LNCAP (cell line): ENCODE measurements at regions not wholly inside any gene's neighbourhood (a gene's known extent, or its start where the extent isn't known, plus 50 kb on each side); places are given as distances from the start of the nearest gene placed in this dataset.

Source experiments
- CTCF ChIP-seq: fragments of 450-650 bp; IDR thresholded peaks from 2 replicates; pipeline ENCODE4 v1.5.1; 2017; ENCODE audit warnings: mild to moderate bottlenecking

DNA sequence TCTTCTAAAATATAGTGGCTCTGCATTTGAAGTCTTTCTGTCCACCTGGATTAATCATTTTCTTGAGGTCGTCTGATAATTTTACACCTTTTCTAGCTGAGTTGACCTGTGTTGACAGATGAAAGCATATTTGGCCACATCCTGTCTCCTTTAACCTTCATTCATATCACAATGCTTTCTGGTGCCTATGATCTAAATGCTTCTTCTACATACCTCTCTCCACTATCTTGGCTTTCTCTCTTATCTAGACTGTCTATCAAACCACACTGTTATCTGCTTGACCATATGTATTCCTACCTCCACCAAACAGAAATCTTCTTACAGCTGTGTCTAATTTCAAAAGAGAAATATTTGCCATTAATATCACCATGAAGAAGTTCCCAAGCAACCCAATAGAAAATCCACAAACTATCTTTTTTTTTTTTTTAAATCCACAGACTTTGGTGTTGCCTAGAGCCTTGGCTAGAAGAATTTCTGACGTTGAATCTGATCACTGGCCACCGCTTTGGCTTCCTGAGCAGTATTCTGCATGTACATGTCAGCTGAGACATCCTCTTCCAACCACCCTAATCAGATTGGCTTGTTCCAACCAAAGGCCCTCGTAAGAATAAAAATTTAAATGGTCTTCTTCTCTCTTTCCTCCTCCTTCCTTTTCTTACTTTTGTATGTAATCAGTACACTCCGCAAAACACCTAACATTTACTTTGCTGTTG lies 66.3 kb upstream of the SP4 start:
- no peak for TF ChIP-seq CTCF

DNA sequence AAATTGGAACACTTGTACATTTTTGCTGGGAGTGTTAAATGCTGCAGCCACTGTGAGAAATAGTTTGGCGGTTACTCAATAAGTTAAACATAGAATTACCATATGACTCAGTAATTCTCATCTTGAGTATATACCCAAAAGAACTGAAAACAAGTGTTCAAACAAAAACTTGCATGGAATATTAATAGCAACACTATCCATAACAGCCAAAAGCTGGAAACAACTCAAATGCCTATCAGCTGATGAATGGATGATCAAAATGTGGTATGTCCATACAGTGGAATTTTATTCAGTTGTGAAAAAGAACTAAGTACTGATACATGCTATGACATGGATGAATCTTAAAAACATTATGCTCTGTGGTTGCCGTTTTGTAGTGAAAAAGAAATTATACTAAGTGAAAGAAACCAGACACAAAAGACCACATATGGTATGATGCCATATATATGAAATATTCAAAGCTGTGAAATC lies 63.0 kb upstream of the SP4 start:
- TF ChIP-seq CTCF, result no peak

DNA sequence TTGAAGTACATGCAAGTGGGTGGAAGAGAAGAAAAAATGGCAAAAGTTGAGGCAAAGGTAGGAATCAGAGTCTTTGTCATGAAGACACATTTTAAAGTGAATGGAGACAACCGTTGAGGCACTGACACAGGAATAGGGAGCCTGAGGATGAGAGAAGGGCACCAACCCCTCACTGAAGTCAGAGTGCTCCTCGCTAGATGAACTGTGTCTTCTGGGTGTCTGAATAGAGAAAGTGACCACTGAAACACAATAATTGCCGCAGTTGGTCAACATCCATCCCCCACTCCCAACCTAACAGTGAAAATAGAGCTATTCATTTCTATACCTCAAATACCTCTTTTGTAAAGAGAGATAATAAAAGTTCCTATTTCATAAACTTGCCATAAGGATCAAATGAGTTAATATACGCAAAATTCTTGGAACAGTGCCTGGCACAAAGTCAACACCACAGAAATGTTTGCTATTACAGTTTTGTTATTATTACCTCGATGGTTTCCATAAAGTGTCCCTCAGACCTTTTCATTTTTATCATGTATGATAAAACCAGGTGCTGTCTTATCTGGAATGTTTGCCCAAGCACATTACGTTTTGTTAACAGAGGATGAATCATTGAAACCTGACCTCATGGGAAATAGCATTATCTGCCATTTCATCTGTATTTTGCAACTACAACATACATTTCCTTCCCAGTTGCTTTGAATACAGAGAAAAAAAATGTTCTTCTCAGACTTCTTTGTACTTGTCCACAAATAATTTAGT lies 61.8 kb upstream of the SP4 start:
- TF ChIP-seq CTCF, result no peak

DNA sequence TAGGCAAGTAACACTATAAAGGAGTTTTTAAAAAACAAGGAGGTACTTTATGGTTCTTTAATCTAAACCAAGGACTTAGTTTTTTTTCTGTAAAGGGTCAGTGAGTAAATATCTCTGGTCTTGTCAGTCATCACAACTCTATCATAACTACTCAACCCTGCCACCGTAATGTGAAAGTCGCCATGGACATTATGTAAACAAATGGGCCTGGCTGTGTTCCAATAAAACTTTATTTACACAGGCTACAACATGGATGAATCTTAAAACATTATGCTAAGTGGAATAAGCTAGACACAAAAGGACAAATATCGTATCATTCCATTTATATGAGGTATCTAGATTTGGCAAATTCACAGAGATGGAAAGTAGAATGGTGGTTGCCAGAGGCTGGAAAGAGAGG lies 60.8 kb upstream of the SP4 start:
- TF ChIP-seq CTCF, result no peak

- TF ChIP-seq CTCF, result no peak
Observed at GRCh38 chr7:21367537-21367936, 60.3 kb upstream of the SP4 start.

DNA sequence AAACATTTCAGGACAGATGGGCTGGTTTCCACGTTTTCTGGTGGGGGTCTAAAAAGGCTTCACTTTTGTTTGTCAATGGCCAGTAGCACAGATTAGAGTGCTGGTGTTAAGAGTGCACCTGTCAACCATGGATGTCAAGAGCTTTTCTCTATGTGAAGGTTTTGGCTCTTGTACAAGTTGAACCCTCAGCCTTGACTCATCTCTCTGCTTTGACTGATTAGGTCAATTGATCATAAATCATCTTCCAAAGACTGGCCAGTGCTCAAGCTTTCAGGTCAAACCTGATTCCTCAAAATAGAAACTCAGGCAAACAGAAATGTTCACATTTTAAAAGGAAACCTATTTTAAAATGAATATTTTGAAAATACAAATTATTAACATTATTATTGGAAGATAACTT lies 59.6 kb upstream of the SP4 start:
- no peak for TF ChIP-seq CTCF

DNA sequence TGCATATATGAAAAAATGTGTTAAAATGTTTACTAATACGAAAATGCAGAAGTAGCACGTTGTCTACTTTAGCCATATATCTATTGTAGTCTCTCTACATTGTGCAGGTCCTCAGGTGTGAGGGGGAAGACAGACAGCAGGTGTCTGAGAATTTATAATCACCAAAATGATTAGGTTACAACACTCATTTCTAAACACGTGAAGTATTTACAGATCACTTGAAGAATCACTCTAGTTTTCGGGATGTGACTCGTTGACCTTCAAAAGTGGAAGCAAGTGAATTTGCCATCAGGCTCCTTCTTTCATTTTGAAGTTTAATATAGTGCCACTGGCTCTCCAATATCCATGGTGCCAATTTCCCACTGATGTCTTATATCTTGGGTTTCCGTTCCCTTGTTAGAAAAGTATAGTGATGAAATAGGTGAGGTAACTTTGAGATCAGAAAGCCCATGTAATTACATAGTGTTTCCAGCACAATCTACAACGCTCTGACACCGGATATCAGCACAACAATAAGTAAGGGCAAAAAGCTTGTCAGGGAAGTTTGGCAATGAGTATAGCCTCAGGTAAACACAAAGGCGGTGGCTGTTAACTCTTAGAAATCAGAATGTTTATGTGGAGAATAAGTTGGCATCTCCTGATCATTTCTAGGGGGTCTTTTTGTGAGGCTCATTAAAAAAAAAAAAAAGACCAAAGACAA lies 57.5 kb upstream of the SP4 start:
- TF ChIP-seq CTCF, result no peak
